ENCODE measurements at regions not wholly inside any gene's neighbourhood (a gene's known extent, or its start where the extent isn't known, plus 50 kb on each side); places are given as distances from the start of the nearest gene placed in this dataset.

GRCh38 chr2:14189929-14190328, 442.6 kb upstream of the LRATD1 start:
- TF ChIP-seq, protein P1, sequence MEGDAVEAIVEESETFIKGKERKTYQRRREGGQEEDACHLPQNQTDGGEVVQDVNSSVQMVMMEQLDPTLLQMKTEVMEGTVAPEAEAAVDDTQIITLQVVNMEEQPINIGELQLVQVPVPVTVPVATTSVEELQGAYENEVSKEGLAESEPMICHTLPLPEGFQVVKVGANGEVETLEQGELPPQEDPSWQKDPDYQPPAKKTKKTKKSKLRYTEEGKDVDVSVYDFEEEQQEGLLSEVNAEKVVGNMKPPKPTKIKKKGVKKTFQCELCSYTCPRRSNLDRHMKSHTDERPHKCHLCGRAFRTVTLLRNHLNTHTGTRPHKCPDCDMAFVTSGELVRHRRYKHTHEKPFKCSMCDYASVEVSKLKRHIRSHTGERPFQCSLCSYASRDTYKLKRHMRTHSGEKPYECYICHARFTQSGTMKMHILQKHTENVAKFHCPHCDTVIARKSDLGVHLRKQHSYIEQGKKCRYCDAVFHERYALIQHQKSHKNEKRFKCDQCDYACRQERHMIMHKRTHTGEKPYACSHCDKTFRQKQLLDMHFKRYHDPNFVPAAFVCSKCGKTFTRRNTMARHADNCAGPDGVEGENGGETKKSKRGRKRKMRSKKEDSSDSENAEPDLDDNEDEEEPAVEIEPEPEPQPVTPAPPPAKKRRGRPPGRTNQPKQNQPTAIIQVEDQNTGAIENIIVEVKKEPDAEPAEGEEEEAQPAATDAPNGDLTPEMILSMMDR (IDR thresholded peaks at IDR 0.05): no peak
- TF ChIP-seq POLR2A (IDR thresholded peaks at IDR 0.05): no peak

Measured in right lobe of liver (tissue), 4 donors.